HG03460 (cell line): ENCODE measurements at regions not wholly inside any gene's neighbourhood (a gene's known extent, or its start where the extent isn't known, plus 50 kb on each side); places are given as distances from the start of the nearest gene placed in this dataset.

ENCODE experiments used
- ATAC-seq: cut with Tn5 transposase; IDR thresholded peaks from one replicate; pipeline ENCODE4 v1.9.1; 2021; ENCODE audit not compliant: unreplicated experiment

GRCh38 chr6:6836609-6837406 lies 248.3 kb downstream of the LY86 start:
- ATAC-seq, result no peak

DNA sequence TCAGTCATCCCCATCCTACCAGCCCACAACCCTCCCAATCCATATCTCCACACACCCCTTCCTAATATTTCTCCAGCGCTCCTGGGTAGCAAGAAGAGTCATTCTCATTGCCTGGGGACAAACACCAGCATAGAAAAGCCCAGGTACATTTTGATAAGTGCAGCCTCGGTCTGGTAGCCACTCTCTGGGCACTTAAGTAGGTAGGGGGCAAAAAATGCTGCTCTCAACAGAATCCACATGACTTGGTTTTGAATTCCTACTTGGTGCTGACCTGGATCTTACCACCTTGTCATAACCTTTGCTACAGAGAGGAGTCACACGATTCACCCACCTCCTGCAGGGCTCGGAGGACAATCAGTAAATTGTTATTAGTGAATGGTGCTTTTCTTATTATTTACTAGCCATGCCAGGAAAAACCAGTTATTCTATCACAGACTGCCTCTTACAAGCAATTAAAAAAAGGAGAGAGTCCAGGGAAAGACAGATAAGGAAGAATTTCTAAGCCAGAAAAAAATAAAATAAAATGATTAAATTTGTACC lies 249.1 kb downstream of the LY86 start:
- no peak for ATAC-seq

DNA sequence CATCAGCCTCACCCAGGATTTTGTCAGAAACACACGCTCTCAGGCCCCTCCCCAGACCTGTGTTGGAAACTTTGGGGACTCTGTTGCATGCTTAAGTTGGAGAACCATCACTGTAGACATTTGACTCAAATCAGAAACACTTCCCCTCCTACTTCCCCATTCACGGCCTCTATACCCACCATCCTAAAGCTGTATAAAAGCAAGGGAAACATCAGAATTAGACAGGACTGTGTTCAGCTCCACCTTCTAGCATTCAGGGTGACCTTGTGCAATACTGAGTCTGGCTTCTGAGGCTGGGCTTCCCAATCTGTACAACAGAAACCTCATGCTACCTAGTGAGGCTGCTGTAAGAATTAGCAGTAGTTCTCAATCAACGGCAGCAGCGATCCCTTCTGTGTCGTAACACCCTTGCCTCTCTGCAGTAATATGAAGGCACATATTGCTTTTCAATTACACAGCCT lies 252.3 kb downstream of the LY86 start:
- ATAC-seq, result no peak

DNA sequence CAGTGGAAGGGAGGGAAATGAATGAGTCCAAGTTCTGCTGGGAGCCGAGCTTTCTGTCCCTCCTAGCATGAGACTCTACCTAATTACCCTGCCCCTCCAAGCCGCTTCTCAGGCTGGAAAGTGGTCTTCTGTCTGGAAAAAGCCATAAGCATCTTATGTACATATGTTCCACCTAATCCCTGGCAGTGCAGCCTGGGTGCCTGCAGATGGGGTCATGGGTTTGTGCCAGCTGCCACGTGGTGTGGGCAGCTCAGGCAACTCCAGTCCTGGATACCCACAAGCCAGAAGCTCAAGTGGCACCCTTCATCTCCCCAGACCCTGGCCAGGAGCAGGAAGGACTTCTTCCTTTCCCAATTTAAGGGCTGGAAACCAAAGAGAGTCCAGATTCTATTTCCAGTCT lies 253.1 kb downstream of the LY86 start:
- ATAC-seq, result no peak

DNA sequence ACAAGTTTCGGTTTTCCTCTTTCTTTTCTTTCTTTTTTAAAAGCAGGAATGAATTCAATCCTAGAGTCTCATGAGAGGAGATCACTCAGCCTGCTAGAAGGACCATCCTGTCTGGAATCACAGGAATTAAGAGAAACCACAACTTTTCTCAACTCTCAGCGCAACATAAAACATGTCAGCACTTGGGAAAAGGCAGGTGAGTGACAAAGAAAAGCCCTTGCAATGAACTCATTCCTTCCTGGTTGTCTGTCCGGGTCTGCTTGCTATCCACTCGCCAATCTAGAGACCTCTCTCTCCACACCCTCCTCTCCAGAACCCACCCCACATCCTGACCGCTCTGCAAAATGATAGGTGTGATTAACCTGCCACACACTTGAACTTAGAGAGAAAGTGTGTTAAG lies 253.8 kb downstream of the LY86 start:
- no peak for ATAC-seq

- ATAC-seq, result no peak
These were observed 254.6 kb downstream of the LY86 start for GRCh38 chr6:6843057-6843627.

GRCh38 chr6:6843777-6844176 lies 255.3 kb downstream of the LY86 start:
- no peak for ATAC-seq

DNA sequence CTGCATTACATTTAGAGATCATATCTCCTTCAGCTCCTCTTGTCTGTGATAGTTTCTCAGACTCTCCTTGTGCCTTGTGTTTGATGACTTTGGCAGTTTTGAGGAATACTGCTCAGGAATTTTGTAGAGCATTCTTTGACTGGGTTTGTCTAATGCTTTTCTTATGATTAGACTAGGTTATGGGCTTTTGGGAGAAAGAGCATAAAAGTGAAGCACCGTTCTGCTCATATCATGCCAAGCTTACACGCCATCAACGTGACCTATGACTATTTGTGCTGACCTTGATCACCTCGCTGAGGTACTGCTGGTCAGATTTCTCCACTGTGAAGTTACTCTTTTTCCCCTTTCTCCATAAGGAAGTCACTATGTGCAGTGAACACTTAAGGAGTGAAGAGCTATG lies 256.0 kb downstream of the LY86 start:
- ATAC-seq, result no peak

DNA sequence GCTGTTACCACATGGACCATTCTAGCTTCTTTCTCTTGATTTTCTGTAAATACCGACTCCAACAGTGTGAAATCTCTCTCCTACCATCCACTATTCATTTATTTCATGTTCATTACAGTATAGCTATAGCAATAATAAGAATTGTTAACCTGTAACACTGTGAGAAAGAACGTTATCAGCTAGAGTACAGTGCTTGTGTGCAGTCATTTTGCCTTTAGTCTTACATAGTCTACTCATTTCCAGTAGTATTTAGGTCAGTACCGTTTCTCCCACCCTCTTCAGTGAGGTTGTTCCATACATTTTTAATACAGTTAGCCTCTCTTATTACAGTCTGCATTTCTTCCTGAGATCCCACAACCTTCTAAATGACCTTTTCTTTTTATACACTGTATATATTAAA lies 257.1 kb downstream of the LY86 start:
- no peak for ATAC-seq

- no peak for ATAC-seq
These were observed 259.1 kb downstream of the LY86 start for GRCh38 chr6:6847591-6847990.

DNA sequence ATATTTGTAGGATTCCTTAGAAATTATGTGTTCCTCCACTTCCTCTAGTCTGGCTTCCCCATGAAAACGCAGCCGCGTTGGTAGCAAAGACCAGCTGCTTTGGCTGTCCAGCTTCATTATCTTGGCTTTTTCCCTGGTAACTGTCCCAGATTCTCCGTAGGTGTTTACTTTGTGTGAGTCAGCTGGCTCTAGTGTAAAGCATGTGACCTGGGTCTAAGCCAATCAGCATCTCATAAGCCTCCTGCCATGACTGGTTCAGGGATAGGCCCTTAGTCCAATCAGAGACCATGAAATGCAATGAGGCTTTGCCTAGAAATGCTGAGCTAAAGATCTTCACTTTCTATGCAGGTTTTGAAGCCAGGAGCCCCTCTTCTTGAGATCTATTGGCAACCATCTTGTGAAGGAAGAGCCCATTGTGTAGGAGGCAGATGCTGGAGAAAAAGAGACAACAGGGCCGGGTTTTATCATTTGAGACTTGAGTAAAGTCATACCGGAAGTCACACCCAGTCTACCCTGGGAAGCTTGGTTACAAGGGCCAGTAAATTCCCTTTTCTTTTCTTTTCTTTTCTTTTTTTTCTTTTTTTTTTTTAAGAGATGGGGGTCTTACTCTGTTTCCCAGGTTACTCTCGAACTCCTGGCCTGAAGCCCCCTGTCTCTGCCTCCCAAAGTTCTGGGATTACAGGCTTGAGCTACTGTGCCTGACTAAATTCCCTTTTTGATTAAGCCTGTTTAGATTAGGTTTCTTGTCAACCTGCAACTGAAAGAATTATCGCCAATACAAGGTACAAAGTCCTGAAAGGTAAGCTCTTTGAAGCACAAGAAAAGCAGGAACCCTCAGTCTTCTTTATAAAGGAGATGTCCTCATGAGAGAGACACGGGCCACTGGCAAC lies 256.5 kb upstream of the RREB1 start:
- no peak for ATAC-seq

DNA sequence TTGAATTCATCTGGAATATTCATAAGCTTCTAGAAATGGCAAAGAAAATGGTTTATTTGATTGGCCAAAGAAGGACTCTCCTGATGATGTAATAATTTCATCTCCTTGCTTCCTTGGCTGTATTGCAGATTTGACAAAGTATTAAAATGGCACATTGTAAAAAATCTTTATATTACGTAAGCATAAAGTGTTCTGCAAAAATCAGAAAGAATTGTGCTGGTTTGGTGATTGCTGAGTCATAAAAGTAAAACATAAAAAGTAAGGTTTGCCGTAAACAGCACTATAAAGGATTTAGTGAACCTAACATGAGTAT lies 255.9 kb upstream of the RREB1 start:
- ATAC-seq, result no peak

- ATAC-seq, result peak; percentile 85
These were observed 250.9 kb upstream of the RREB1 start for GRCh38 chr6:6856538-6857523.

GRCh38 chr6:6857528-6857927 lies 250.2 kb upstream of the RREB1 start:
- ATAC-seq, result no peak

- no peak for ATAC-seq
These were observed 249.2 kb upstream of the RREB1 start for GRCh38 chr6:6858533-6858982.

DNA sequence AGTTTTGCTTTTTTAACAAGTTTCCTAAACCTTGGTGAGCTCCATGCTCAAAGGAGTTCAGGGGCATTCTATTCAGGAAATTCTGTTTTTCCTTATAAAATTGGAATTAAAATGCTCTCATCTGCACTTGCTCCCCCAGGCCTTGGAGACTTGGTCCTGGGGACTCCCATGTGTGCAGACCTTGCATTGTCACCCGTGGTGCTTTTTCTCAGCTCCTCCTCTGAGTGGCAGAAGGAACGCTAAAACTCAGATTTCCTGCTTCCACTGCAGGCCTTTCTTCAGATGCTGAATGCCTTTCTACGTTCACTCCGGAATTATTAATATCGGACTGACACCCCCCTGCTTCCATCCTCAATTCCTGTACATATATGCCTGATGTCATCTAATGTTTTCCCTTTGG lies 248.7 kb upstream of the RREB1 start:
- ATAC-seq, result no peak

DNA sequence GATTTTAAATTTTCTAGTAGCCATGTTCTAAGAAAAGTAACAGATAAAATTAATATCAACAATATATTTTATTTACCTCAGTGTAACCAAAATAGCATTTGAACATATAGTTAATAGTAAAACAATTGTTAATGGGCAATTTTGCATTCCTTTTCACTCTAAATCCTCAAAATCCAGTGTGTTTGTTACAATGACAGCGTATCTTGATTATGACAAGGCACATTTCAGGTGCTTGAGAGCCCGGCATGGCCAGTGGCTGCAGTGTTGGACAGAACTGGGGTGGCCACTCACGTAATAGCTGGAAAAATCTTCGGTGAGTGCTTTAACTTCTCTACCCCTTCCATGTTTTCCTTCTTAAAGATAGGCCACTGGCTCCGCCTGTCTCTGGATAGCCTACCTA lies 248.0 kb upstream of the RREB1 start:
- ATAC-seq, result no peak

DNA sequence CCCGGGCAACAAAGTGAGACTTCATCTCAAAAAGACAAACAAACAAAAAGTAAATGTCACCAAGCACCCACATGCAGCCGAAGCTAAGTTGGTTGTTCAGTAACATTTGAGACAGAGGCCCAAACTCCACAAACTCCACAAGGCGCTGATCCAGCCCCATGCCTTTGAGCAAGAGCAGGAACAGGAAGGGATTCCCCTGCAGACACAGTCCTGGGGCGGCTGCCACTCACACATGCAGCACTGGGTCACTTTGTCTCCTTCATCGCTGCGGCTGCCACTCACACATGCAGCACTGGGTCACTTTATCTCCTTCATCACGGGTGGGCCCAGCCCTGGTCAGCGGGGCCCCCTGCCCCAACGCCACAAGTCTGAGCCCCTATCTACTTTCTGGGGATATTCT lies 246.9 kb upstream of the RREB1 start:
- ATAC-seq, result no peak

- ATAC-seq, result no peak
These were observed 246.3 kb upstream of the RREB1 start for GRCh38 chr6:6861351-6861894.

DNA sequence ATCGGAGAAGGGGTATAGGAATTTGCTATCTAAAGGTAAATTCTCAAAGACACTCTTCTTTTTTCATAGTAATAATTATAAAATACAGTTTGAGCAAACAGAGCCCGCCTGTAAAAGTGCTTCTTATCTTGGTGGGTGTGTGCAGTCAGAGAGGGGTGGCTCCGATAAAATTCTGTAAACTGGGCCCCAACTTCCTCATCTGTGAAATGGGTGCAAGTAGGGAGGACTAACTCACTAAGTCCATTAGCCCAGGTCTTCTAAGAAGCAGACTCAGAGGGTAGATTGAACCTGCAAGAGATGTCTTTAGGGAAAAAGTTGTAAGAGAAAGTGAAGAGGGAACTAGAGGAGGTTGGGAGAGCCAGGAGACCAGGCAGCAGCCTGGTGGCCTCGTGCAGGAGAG lies 245.8 kb upstream of the RREB1 start:
- no peak for ATAC-seq
